H1 (cell line): ENCODE measurements at regions not wholly inside any gene's neighbourhood (a gene's known extent, or its start where the extent isn't known, plus 50 kb on each side); places are given as distances from the start of the nearest gene placed in this dataset.

Experiments
- CTCF ChIA-PET: fragments of 300-600 bp; sonication (Branson Sonifier 250); formaldehyde crosslinking; loops from one replicate; lab custom pipeline; 2021; ENCODE audit not compliant: partially characterized antibody; lab: Charles Lee
- POLR2A ChIA-PET: fragments of 300-600 bp; sonication (Branson Sonifier 250); formaldehyde crosslinking; loops from one replicate; lab custom pipeline; 2021; ENCODE audit warnings: inconsistent platforms; ENCODE audit not compliant: partially characterized antibody; lab: Charles Lee
- DNase-seq, 2 experiments: peaks; one replicate each; pipeline versions ENCODE4 v3.0.0 to v3.0.0-alpha.2; 2010 to 2022; ENCODE audit warnings: low spot score in 2 of 2, low read depth in 1 of 2, mixed read lengths in 1 of 2
- FAIRE-seq: peaks from 2 replicates; lab custom pipeline; 2011; peaks lifted over from hg19 to GRCh38; lab: Jason Lieb, UNC
- H2AFZ ChIP-seq: 2 replicates; pipeline ENCODE4 v1.8.1; 2012; ENCODE audit warnings: low read length, inconsistent platforms
- H2AK5ac ChIP-seq: 2 replicates; pipeline ENCODE4 v1.6.1; 2013; ENCODE audit warnings: low read depth, low read length
- H2BK120ac ChIP-seq: replicated peaks from 2 replicates; pipeline ENCODE3; 2013; ENCODE audit warnings: low read depth, low read length, inconsistent platforms
- H2BK12ac ChIP-seq: 2 replicates; pipeline ENCODE4 v1.6.1; 2013; ENCODE audit warnings: low read depth, low read length
- H2BK15ac ChIP-seq: 2 replicates; pipeline ENCODE4 v1.6.1; 2013; ENCODE audit warnings: low read length
- H2BK20ac ChIP-seq: 2 replicates; pipeline ENCODE4 v1.6.1; 2013; ENCODE audit warnings: low read length
- H2BK5ac ChIP-seq: 2 replicates; pipeline ENCODE4 v1.6.1; 2013; ENCODE audit warnings: low read depth, low read length
- H3K14ac ChIP-seq: 2 replicates; pipeline ENCODE4 v1.6.1; 2013; ENCODE audit warnings: inconsistent platforms; ENCODE audit not compliant: insufficient read length
- H3K18ac ChIP-seq: 2 replicates; pipeline ENCODE4 v1.6.1; 2013; ENCODE audit warnings: low read length; ENCODE audit errors: extremely low read depth
- H3K23ac ChIP-seq: 2 replicates; pipeline ENCODE4 v1.6.1; 2013; ENCODE audit warnings: inconsistent platforms; ENCODE audit not compliant: insufficient read length
- H3K23me2 ChIP-seq: 2 replicates; pipeline ENCODE4 v1.6.1; 2013; ENCODE audit warnings: low read depth, low read length
- H3K27ac ChIP-seq: 2 replicates; pipeline ENCODE4 v1.6.1; 2011; ENCODE audit warnings: low read depth, low read length, inconsistent platforms
- H3K27me3 ChIP-seq, 4 experiments: replicated peaks in 1 of 4; 1 replicate in 1 of 4; 2 replicates in 3 of 4; pipeline versions ENCODE4 v1.6.1 to v1.8.1; 2011 to 2013; ENCODE audit warnings: low read length in 3 of 4, mild to moderate bottlenecking in 3 of 4, inconsistent platforms in 2 of 4, mixed read lengths in 2 of 4, moderate library complexity in 1 of 4; ENCODE audit not compliant: control insufficient read depth in 3 of 4, insufficient read depth in 3 of 4; ENCODE audit errors: extremely low read depth in 1 of 4
- H3K36me3 ChIP-seq, 4 experiments: 2 replicates each; pipeline versions ENCODE4 v1.6.1 to v1.8.1; 2011 to 2013; ENCODE audit warnings: mild to moderate bottlenecking in 4 of 4, low read length in 3 of 4, moderate library complexity in 2 of 4, control low read depth in 1 of 4, inconsistent platforms in 1 of 4; ENCODE audit not compliant: insufficient read depth in 4 of 4, control insufficient read depth in 2 of 4
- H3K4ac ChIP-seq: replicated peaks from 2 replicates; pipeline ENCODE3; 2013; ENCODE audit warnings: low read length, low read depth, mixed read lengths, inconsistent platforms; ENCODE audit not compliant: insufficient read length
- H3K4me1 ChIP-seq, 4 experiments: replicated peaks in 1 of 4; 1 replicate in 1 of 4; 2 replicates in 3 of 4; pipeline versions ENCODE4 v1.6.1 to v1.8.1; 2011 to 2013; ENCODE audit warnings: low read length in 3 of 4, inconsistent platforms in 2 of 4, mixed read lengths in 1 of 4; ENCODE audit not compliant: insufficient read depth in 4 of 4, control insufficient read depth in 3 of 4
- H3K4me2 ChIP-seq, 2 experiments: 2 replicates each; pipeline versions ENCODE4 v1.6.1 to v1.8.1; 2011 to 2013; ENCODE audit warnings: low read depth in 2 of 2, low read length in 2 of 2, control low read depth in 1 of 2, inconsistent platforms in 1 of 2, mild to moderate bottlenecking in 1 of 2; ENCODE audit not compliant: insufficient read depth in 1 of 2
- H3K4me3 ChIP-seq, 4 experiments: fragments of 200-600, 300-600 bp in 1 of 4; sonication (generic), shearing (Covaris generic), sonication (Bioruptor Twin) in 1 of 4; 2 replicates each; pipeline versions ENCODE4 v1.5.1 to v1.8.1; 2011 to 2016; ENCODE audit warnings: low read length in 4 of 4, low read depth in 3 of 4, control low read depth in 2 of 4, inconsistent platforms in 2 of 4, mild to moderate bottlenecking in 2 of 4, mixed read lengths in 1 of 4, moderate library complexity in 1 of 4; ENCODE audit not compliant: insufficient read depth in 2 of 4; ENCODE audit errors: extremely low read depth in 1 of 4
- H3K56ac ChIP-seq: replicated peaks from 2 replicates; pipeline ENCODE3; 2013; ENCODE audit warnings: low read depth, mild to moderate bottlenecking, mixed read lengths, low read length, inconsistent platforms; ENCODE audit not compliant: insufficient read length
- H3K79me1 ChIP-seq: 2 replicates; pipeline ENCODE4 v1.6.1; 2013; ENCODE audit warnings: low read depth, low read length, control low read depth
- H3K79me2 ChIP-seq, 2 experiments: 2 replicates each; pipeline versions ENCODE4 v1.6.1 to v1.8.1; 2012 to 2013; ENCODE audit warnings: low read length in 2 of 2, mild to moderate bottlenecking in 2 of 2, inconsistent platforms in 1 of 2; ENCODE audit not compliant: insufficient read depth in 2 of 2, control insufficient read depth in 1 of 2
- H3K9ac ChIP-seq, 4 experiments: replicated peaks in 1 of 4; 1 replicate in 1 of 4; 2 replicates in 3 of 4; pipeline versions ENCODE4 v1.6.1 to v1.8.1; 2011 to 2013; ENCODE audit warnings: low read depth in 3 of 4, low read length in 3 of 4, control low read depth in 2 of 4, mild to moderate bottlenecking in 2 of 4, moderate library complexity in 2 of 4, inconsistent platforms in 1 of 4; ENCODE audit errors: extremely low read depth in 1 of 4
- H3K9me3 ChIP-seq, 2 experiments: 2 replicates each; pipeline versions ENCODE4 v1.6.1 to v1.8.1; 2012 to 2013; ENCODE audit warnings: mild to moderate bottlenecking in 2 of 2, moderate library complexity in 2 of 2, control low read depth in 1 of 2, inconsistent platforms in 1 of 2, low read depth in 1 of 2, low read length in 1 of 2, mixed read lengths in 1 of 2; ENCODE audit not compliant: insufficient read depth in 2 of 2
- H4K20me1 ChIP-seq, 2 experiments: replicated peaks in 1 of 2; 2 replicates each; pipeline versions ENCODE3 to v1.8.1; 2011 to 2013; ENCODE audit warnings: inconsistent platforms in 2 of 2, low read length in 2 of 2, mild to moderate bottlenecking in 1 of 2; ENCODE audit not compliant: insufficient read depth in 2 of 2, control insufficient read depth in 1 of 2
- H4K5ac ChIP-seq: 2 replicates; pipeline ENCODE4 v1.6.1; 2013; ENCODE audit warnings: low read length, low read depth, mixed read lengths, inconsistent platforms; ENCODE audit not compliant: insufficient read length
- H4K8ac ChIP-seq: 2 replicates; pipeline ENCODE4 v1.8.0; 2013; ENCODE audit warnings: mild to moderate bottlenecking, moderate library complexity, low read length, inconsistent platforms; ENCODE audit not compliant: insufficient read depth; ENCODE audit errors: extremely low read depth
- H4K91ac ChIP-seq: replicated peaks from 2 replicates; pipeline ENCODE3; 2013; ENCODE audit warnings: low read length, mixed read lengths, inconsistent platforms; ENCODE audit not compliant: insufficient read length
- JUND ChIP-seq: IDR thresholded peaks from 2 replicates; pipeline ENCODE4 v1.6.1; 2011; ENCODE audit warnings: mild to moderate bottlenecking, improper control_type of control experiment, low read length
- POU5F1 ChIP-seq: IDR thresholded peaks from 2 replicates; pipeline ENCODE4 v1.6.1; 2011; ENCODE audit warnings: low read depth, mild to moderate bottlenecking, low read length, moderate library complexity
- SIX5 ChIP-seq: IDR thresholded peaks from 2 replicates; pipeline ENCODE4 v1.6.1; 2011; ENCODE audit warnings: mild to moderate bottlenecking, low read depth, low read length
- WGBS, 2 experiments: shearing (Covaris generic) in 1 of 2; methylation state at CpG; one replicate each; pipeline versions ENCODE4 v1.1.6 to v1.1.7; 2013 to 2015; ENCODE audit warnings: low lambda C conversion rate in 2 of 2, mixed read lengths in 2 of 2, inconsistent platforms in 1 of 2, low coverage in 1 of 2, missing lambda C conversion rate in 1 of 2; ENCODE audit not compliant: insufficient replicate concordance in 2 of 2, insufficient coverage in 1 of 2, insufficient read length in 1 of 2; ENCODE audit errors: extremely low coverage in 1 of 2, missing lambda C conversion rate in 1 of 2; 5-methylcytosine and 5-hydroxymethylcytosine counted together
- TF ChIP-seq, protein P1 (sequence below): IDR thresholded peaks from 2 replicates; pipeline ENCODE4 v1.6.1; 2012; ENCODE audit warnings: inconsistent platforms

DNA sequence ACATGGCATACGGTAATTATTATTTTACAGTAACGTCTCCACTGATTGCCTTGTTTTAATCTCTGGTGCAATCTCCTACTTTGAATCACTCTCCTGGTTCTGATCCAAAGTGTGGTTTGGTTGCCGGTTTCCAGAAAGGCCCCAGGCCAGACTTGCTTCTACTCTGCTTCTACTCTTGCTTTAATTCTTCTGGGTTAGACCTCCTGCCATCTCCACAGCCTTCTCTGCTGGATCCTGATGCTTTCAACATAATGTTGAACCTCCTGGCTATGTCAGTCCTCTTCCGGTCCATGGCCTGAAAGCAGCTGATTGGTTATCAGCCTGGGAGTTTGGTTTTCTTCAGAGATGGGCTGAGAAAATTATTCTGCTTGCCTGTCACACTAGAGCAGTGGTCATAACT, 266.5 kb upstream of the RIMS1 start:
- Histone ChIP-seq H4K5ac (no peak overlapping the region), H3K23me2 (no peaks in the 10 kb centered on the region), H3K56ac (no peak overlapping the region), H3K4me1 (no peaks in the 10 kb centered on the region), H3K4me3 (no peak overlapping the region), H3K79me2 (no peaks in the 10 kb centered on the region), H3K9me3 (0 out of 4 replicates have a peak, but pooled peaks cover 0 to 2% of the 10 kb centered on the region in 2 experiments), H2AK5ac (no peak overlapping the region), H3K23ac (no peak overlapping the region), H4K8ac (no peak overlapping the region), H4K91ac (no peak overlapping the region), H3K4me2 (no peak overlapping the region), H3K9ac (no peak overlapping the region), H3K4ac (no peak overlapping the region), H3K79me1 (no peaks in the 10 kb centered on the region), H3K36me3 (no peaks in the 10 kb centered on the region), H3K18ac (no peak overlapping the region), H2BK12ac (no peak overlapping the region), H2BK120ac (no peak overlapping the region), H3K27ac (no peak overlapping the region), H2BK5ac (no peak overlapping the region), H4K20me1 (no peaks in the 10 kb centered on the region), H3K27me3 (no peaks in the 10 kb centered on the region), H2AFZ (no peak overlapping the region), H3K14ac (no peak overlapping the region), H2BK15ac (no peak overlapping the region), H2BK20ac (no peak overlapping the region)
- POLR2A ChIA-PET: no interaction called here
- 85% methylated on average over 4 of the region's 4 CpGs; no CpG with 5 or more reads in 1 of the 2 experiments for WGBS, 2 experiments
- DNase-seq (no peak), FAIRE-seq (no peak)
- TF ChIP-seq POU5F1 (no peak), SIX5 (no peak), JUND (no peak)
- TF ChIP-seq, protein P1, sequence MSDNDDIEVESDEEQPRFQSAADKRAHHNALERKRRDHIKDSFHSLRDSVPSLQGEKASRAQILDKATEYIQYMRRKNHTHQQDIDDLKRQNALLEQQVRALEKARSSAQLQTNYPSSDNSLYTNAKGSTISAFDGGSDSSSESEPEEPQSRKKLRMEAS: no peak
- CTCF ChIA-PET: interaction anchor here (0.6 to 1.3 kb wide), 2 partner anchors 12 to 1748 kb away, joined by 3 read pairs; no protein-coding TSS in a partner anchor
